HFF-Myc (cell line): ENCODE measurements at regions not wholly inside any gene's neighbourhood (a gene's known extent, or its start where the extent isn't known, plus 50 kb on each side); places are given as distances from the start of the nearest gene placed in this dataset.

Experiments used
- DNase-seq: peaks from one replicate; pipeline ENCODE4 v3.0.0-alpha.2; 2011; ENCODE audit warnings: low read depth; ENCODE audit errors: extremely low read depth
- H3K4me3 ChIP-seq: replicated peaks from 2 replicates; pipeline ENCODE4 v1.5.1; 2011; ENCODE audit warnings: low read depth, mild to moderate bottlenecking, control low read depth, low read length
- CTCF ChIP-seq: IDR thresholded peaks from 2 replicates; pipeline ENCODE4 v1.5.1; 2012; ENCODE audit warnings: mild to moderate bottlenecking, low read depth, low read length, control low read depth; ENCODE audit errors: missing control alignments

- H3K4me3 ChIP-seq, result no peak overlapping the region
- no peak for DNase-seq
- no peak for TF ChIP-seq CTCF
Measured at GRCh38 chr4:185931986-185932385, 120.0 kb upstream of the SORBS2 start.

GRCh38 chr4:185932491-185932890 is 120.5 kb upstream of the SORBS2 start:
- no peak overlapping the region for H3K4me3 ChIP-seq
- no peak for TF ChIP-seq CTCF
- no peak for DNase-seq

- no peak for TF ChIP-seq CTCF
- no peak overlapping the region for H3K4me3 ChIP-seq
- DNase-seq, result no peak
Measured at GRCh38 chr4:185933078-185933581, 121.1 kb upstream of the SORBS2 start.

- DNase-seq, result no peak
- no peak overlapping the region for H3K4me3 ChIP-seq
- TF ChIP-seq CTCF, result no peak
Measured at GRCh38 chr4:185936650-185937376, 124.8 kb upstream of the SORBS2 start.

- no peak overlapping the region for H3K4me3 ChIP-seq
- no peak for TF ChIP-seq CTCF
- DNase-seq, result no peak
Measured at GRCh38 chr4:185938654-185939053, 126.7 kb upstream of the SORBS2 start.

GRCh38 chr4:185941461-185941860 is 127.5 kb upstream of the TLR3 start:
- DNase-seq, result no peak
- no peak for TF ChIP-seq CTCF
- no peak overlapping the region for H3K4me3 ChIP-seq

GRCh38 chr4:185945252-185945651 is 123.7 kb upstream of the TLR3 start:
- no peak overlapping the region for H3K4me3 ChIP-seq
- no peak for DNase-seq
- no peak for TF ChIP-seq CTCF
